ENCODE measurements at regions not wholly inside any gene's neighbourhood (a gene's known extent, or its start where the extent isn't known, plus 50 kb on each side); places are given as distances from the start of the nearest gene placed in this dataset.

DNA sequence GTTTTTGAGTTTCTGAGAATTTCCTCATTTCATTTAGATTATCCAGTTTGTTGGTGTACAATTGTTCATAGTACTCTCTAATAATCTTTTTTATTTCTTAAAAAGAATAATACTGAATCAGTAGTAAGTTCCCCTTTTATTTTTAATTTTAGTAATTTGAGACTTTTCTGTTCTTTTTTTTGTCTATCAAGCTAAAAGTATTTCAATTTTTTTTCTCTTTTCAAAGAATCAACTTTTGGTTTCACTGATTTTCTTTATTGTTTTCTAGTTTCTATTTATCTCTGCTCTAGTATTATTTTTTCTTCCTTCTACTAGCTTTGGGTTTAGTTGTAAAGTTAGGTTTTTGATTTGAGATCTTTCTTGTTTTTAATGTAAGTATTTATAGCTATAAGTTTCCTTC lies 60.6 kb upstream of the ARL15 start:
- TF ChIP-seq, protein P1, sequence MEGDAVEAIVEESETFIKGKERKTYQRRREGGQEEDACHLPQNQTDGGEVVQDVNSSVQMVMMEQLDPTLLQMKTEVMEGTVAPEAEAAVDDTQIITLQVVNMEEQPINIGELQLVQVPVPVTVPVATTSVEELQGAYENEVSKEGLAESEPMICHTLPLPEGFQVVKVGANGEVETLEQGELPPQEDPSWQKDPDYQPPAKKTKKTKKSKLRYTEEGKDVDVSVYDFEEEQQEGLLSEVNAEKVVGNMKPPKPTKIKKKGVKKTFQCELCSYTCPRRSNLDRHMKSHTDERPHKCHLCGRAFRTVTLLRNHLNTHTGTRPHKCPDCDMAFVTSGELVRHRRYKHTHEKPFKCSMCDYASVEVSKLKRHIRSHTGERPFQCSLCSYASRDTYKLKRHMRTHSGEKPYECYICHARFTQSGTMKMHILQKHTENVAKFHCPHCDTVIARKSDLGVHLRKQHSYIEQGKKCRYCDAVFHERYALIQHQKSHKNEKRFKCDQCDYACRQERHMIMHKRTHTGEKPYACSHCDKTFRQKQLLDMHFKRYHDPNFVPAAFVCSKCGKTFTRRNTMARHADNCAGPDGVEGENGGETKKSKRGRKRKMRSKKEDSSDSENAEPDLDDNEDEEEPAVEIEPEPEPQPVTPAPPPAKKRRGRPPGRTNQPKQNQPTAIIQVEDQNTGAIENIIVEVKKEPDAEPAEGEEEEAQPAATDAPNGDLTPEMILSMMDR (IDR thresholded peaks at IDR 0.05; ENCODE audit: low read depth, low read length, missing input control), result no peak
- TF ChIP-seq, protein P2, sequence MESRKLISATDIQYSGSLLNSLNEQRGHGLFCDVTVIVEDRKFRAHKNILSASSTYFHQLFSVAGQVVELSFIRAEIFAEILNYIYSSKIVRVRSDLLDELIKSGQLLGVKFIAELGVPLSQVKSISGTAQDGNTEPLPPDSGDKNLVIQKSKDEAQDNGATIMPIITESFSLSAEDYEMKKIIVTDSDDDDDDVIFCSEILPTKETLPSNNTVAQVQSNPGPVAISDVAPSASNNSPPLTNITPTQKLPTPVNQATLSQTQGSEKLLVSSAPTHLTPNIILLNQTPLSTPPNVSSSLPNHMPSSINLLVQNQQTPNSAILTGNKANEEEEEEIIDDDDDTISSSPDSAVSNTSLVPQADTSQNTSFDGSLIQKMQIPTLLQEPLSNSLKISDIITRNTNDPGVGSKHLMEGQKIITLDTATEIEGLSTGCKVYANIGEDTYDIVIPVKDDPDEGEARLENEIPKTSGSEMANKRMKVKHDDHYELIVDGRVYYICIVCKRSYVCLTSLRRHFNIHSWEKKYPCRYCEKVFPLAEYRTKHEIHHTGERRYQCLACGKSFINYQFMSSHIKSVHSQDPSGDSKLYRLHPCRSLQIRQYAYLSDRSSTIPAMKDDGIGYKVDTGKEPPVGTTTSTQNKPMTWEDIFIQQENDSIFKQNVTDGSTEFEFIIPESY (IDR thresholded peaks at IDR 0.05), result no peak
